Suprapubic skin (tissue), 4 donors: ENCODE measurements at regions not wholly inside any gene's neighbourhood (a gene's known extent, or its start where the extent isn't known, plus 50 kb on each side); places are given as distances from the start of the nearest gene placed in this dataset.

ENCODE experiments used
- EP300 ChIP-seq: sonication (generic); formaldehyde crosslinking; IDR thresholded peaks from one replicate; pipeline ENCODE4 v1.6.1; 2017; ENCODE audit warnings: antibody characterized with exemption
- POLR2A ChIP-seq, 2 donors: fragments of 450-650 bp; IDR thresholded peaks; one replicate each; pipeline ENCODE4 v1.6.1; 2017; ENCODE audit warnings: antibody characterized with exemption in 2 of 2, mild to moderate bottlenecking in 2 of 2, moderate library complexity in 2 of 2
- POLR2AphosphoS5 ChIP-seq, 3 donors: sonication (generic); formaldehyde crosslinking; IDR thresholded peaks; one replicate each; pipeline ENCODE4 v1.6.1; 2017; ENCODE audit warnings: antibody characterized with exemption in 3 of 3
- TF ChIP-seq, protein P1 (sequence below), 2 donors: fragments of 200-600 bp in 1 of 2; fragments of 450-650 bp in 1 of 2; sonication (generic) in 1 of 2; IDR thresholded peaks; one replicate each; pipeline ENCODE4 v1.5.1; 2016 to 2019; ENCODE audit warnings: antibody characterized with exemption in 2 of 2, mild to moderate bottlenecking in 1 of 2, moderate library complexity in 1 of 2

DNA sequence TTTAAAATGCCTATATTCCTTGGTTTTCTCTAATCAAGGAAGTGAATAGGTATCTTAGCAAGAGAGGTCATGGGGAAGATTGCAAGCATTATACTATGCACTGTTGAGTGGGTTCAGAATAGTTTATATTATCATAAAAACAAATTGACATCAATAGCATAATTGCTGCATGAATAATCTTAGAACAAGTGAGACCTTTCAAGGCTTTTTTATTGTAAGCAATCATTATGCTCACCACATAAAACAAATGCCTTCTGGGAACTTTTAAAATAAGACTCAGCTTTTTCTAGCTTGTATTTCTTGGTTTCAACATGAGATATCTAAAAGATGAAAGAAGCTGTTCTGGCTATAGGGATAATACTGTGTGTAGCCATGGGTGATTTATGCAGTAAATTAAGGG is 135.6 kb upstream of the ZC3H12C start:
- no peak for TF ChIP-seq POLR2AphosphoS5 (IDR thresholded peaks at IDR 0.05)
- TF ChIP-seq, protein P1, sequence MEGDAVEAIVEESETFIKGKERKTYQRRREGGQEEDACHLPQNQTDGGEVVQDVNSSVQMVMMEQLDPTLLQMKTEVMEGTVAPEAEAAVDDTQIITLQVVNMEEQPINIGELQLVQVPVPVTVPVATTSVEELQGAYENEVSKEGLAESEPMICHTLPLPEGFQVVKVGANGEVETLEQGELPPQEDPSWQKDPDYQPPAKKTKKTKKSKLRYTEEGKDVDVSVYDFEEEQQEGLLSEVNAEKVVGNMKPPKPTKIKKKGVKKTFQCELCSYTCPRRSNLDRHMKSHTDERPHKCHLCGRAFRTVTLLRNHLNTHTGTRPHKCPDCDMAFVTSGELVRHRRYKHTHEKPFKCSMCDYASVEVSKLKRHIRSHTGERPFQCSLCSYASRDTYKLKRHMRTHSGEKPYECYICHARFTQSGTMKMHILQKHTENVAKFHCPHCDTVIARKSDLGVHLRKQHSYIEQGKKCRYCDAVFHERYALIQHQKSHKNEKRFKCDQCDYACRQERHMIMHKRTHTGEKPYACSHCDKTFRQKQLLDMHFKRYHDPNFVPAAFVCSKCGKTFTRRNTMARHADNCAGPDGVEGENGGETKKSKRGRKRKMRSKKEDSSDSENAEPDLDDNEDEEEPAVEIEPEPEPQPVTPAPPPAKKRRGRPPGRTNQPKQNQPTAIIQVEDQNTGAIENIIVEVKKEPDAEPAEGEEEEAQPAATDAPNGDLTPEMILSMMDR (IDR thresholded peaks at IDR 0.05) = no peak
- no peak for TF ChIP-seq EP300
- TF ChIP-seq POLR2A (IDR thresholded peaks at IDR 0.05) = no peak
